ENCODE measurements at regions not wholly inside any gene's neighbourhood (a gene's known extent, or its start where the extent isn't known, plus 50 kb on each side); places are given as distances from the start of the nearest gene placed in this dataset.
A peak's percentile ranks its signal among the peaks of the same experiment; 100 is the strongest.

DNA sequence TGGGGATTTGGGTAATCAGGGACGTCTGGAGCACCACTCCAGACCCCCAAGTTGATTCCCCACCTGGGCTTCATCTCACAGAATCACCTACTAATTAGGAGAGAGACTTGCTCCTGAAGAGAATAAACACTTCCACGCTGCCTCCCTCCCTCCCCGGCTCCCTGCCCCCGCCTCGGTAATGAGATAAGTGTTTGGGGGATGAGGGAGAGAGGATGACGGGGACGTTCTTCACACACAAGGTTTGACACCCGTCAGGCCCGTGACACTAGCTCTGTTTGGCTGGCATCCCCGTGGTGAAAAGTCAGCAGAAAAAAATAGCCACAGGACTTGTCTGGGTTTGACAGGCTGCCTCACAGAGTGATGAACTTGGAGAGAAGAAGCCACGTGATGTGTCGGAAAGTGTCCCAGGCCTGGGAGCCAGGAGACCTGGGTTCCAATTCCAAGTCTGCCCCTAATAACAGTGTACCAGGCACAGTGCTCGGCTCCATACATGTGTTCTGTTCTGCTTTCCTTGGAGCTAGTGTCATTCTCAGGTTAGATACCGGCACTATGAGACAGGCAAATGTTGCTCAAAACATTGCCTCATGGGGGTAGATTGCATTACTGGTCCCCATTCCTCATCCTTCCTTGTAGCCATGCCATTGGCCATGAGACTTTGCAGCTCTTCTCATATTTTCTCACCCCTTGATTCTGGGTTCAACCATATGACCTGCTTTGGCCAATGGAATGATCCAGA lies 578.0 kb downstream of the BCOR start:
- Histone ChIP-seq H3K36me3 (no peaks in the 10 kb centered on the region), H3K27me3 (no peaks in the 10 kb centered on the region), H3K9me3 (peaks cover 0 to 12% of the 10 kb centered on the region in 2 donors), H3K27ac (peak overlapping the region; percentile 71 to 85), H3K4me3 (no peak overlapping the region), H3K4me1 (peaks cover 0 to 6% of the 10 kb centered on the region in 2 donors)
- DNase-seq (ENCODE audit: low spot score), result peak; percentile 64
- TF ChIP-seq, protein P1, sequence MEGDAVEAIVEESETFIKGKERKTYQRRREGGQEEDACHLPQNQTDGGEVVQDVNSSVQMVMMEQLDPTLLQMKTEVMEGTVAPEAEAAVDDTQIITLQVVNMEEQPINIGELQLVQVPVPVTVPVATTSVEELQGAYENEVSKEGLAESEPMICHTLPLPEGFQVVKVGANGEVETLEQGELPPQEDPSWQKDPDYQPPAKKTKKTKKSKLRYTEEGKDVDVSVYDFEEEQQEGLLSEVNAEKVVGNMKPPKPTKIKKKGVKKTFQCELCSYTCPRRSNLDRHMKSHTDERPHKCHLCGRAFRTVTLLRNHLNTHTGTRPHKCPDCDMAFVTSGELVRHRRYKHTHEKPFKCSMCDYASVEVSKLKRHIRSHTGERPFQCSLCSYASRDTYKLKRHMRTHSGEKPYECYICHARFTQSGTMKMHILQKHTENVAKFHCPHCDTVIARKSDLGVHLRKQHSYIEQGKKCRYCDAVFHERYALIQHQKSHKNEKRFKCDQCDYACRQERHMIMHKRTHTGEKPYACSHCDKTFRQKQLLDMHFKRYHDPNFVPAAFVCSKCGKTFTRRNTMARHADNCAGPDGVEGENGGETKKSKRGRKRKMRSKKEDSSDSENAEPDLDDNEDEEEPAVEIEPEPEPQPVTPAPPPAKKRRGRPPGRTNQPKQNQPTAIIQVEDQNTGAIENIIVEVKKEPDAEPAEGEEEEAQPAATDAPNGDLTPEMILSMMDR (IDR thresholded peaks at IDR 0.05), result no peak

DNA sequence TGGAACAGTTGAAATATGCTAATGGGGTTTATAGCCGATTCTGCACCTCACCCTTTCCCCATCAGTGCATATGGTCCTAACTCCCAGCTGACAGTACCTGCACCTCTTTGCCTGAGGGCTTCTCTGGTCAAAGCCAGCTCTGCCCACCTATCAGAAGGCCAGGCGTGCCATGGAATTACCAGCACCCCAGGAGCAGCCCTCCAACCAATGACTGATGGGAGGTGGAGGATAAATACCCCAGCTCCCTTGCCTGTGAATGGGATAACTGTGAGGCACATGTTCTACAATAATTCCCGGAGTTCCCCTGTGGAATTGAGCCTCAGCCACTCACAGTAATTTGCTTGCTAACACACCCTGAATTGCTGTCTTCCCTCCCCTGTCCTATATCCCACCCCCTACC lies 572.0 kb downstream of the BCOR start:
- H3K4me3 ChIP-seq, result no peak overlapping the region
- H3K4me1 ChIP-seq, result no peaks in the 10 kb centered on the region
- H3K27ac ChIP-seq, result no peak overlapping the region
- H3K36me3 ChIP-seq, result no peaks in the 10 kb centered on the region
- peaks cover 0 to 18% of the 10 kb centered on the region in 2 donors for H3K9me3 ChIP-seq
- DNase-seq (ENCODE audit: low spot score), result no peak
- no peaks in the 10 kb centered on the region for H3K27me3 ChIP-seq
- TF ChIP-seq, protein P1 (IDR thresholded peaks at IDR 0.05), result no peak

DNA sequence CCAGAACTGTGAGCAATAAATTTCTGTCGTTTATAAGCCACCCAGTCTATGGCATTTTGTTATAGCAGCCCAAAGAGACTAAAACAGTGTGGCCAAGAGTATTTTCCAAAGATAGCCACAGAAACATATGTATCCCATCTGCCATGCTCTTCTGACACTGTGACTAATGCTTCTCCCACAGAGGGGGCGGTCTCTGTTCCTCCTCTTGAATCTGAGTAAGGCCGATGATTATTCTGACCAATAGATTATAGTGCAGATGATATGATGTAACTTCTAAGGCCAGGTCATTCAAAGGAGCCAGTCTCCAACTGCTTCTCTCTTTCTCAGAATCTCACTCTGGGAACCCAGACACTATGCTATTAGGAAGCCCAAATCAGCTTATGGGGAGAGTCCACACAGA lies 570.7 kb downstream of the BCOR start:
- DNase-seq (ENCODE audit: low spot score), result no peak
- Histone ChIP-seq H3K9me3 (peaks cover 0 to 18% of the 10 kb centered on the region in 2 donors), H3K27me3 (no peaks in the 10 kb centered on the region), H3K4me1 (no peaks in the 10 kb centered on the region), H3K4me3 (no peak overlapping the region), H3K36me3 (no peaks in the 10 kb centered on the region), H3K27ac (no peak overlapping the region)
- TF ChIP-seq, protein P1 (IDR thresholded peaks at IDR 0.05), result no peak

DNA sequence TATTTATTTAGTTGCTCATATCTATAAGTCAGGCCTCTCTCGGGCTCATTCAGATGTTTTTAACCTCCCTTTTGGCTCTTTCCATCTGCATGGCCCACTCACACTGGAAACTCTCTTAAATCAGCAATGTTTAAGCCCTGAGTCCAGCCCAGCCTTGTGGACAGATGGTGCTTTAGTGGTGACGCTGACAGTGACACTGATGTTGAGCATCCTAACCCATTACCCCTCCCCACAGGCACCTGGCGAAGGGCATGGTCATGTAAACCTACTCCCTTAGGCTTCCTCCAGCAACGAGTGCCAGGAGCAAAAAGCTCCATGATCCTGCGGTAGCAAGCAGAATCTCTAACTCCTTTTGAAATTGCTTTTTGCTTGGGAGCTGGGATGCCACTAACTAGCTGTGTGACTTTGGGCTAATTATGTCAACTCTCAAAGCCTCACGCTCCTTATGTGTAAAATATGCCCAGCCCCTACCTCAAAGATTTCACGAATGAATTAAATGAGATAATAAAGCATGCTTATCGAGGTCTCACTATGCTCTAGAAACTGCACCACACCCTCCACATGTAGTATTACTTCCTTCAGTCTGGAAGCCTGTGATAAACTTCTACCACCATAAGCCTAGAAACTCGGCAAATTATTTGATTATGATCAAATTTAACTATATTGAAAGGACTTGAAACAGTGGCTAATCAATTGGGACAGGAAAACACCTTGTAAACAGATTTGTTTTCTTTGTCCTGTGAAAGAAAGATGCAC lies 569.4 kb downstream of the BCOR start:
- TF ChIP-seq, protein P1 (IDR thresholded peaks at IDR 0.05), result no peak
- no peaks in the 10 kb centered on the region for H3K4me1 ChIP-seq

DNA sequence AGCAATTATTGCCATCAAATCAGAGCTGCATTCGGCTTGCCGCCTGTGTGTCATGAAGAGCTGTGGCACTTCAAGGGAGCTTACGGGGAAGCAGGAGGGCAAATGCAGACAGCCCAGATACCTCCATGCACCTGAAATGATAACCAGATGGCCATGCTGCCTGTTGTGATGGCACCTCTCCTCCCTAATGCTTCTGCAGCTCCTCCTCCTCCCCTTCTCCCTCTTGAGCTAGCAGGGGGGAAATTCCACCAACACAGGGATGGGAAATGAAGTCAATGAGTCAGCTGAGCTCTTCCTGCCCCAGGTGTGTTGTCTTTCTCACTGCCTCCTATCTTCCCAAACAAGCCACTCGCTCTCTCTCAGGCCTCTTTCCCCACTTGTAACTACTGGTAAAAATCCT lies 565.0 kb downstream of the BCOR start:
- no peaks in the 10 kb centered on the region for H3K27me3 ChIP-seq
- TF ChIP-seq, protein P1 (IDR thresholded peaks at IDR 0.05), result no peak
- no peak overlapping the region for H3K27ac ChIP-seq
- no peaks in the 10 kb centered on the region for H3K36me3 ChIP-seq
- no peaks in the 10 kb centered on the region for H3K9me3 ChIP-seq
- no peak overlapping the region for H3K4me3 ChIP-seq
- DNase-seq (ENCODE audit: low spot score), result no peak
- no peaks in the 10 kb centered on the region for H3K4me1 ChIP-seq

More for the DNA sequence above, 569.4 kb downstream of the BCOR start:
- Histone ChIP-seq H3K27me3 (no peaks in the 10 kb centered on the region), H3K27ac (no peak overlapping the region), H3K9me3 (peaks cover 0 to 15% of the 10 kb centered on the region in 2 donors), H3K36me3 (no peaks in the 10 kb centered on the region), H3K4me3 (no peak overlapping the region)
- no peak for DNase-seq (ENCODE audit: low spot score)

All from right atrium auricular region (tissue), 2 donors.